GM12878 (cell line): ENCODE measurements at regions not wholly inside any gene's neighbourhood (a gene's known extent, or its start where the extent isn't known, plus 50 kb on each side); places are given as distances from the start of the nearest gene placed in this dataset.

Experiments used
- ATAC-seq: fragments of 200-7000 bp; cut with Tn5 transposase; 3 replicates; pipeline ENCODE4 v1.9.1; 2020; ENCODE audit warnings: mild to moderate bottlenecking, moderate library complexity
- BruUV-seq: library from RNA; stranded (reverse); fragments of 400-500 nt; replicated peaks from 2 replicates; lab custom pipeline; 2021; lab: Mats Ljungman, UMichigan
- CTCF ChIA-PET: fragments of 300-600 bp; sonication (Branson Sonifier 250); formaldehyde crosslinking; extraction: SDS; loops from one replicate; lab custom pipeline; 2021; ENCODE audit warnings: inconsistent platforms; lab: Yijun Ruan, JAX
- POLR2A ChIA-PET: fragments of 350-600 bp; formaldehyde crosslinking; extraction: SDS; loops from one replicate; lab custom pipeline; 2021; ENCODE audit warnings: inconsistent platforms; lab: Charles Lee
- RAD21 ChIA-PET: fragments of 300-600 bp; sonication (Branson Sonifier 250); formaldehyde crosslinking; loops from one replicate; lab custom pipeline; 2023; ENCODE audit warnings: antibody characterized with exemption; ENCODE audit not compliant: unreplicated experiment; lab: Charles Lee
- SMC1A ChIA-PET: fragments of 300-600 bp; sonication (Branson Sonifier 250); formaldehyde crosslinking; loops from one replicate; lab custom pipeline; 2023; ENCODE audit not compliant: unreplicated experiment, uncharacterized antibody; lab: Charles Lee
- DNase-seq: peaks from one replicate; pipeline ENCODE4 v3.0.0-alpha.2; 2011; ENCODE audit warnings: low read depth, low spot score
- FAIRE-seq: peaks from 3 replicates; lab custom pipeline; 2011; peaks lifted over from hg19 to GRCh38; lab: Jason Lieb, UNC
- H2AFZ ChIP-seq: 2 replicates; pipeline ENCODE4 v1.6.0; 2011; ENCODE audit warnings: low read depth, low read length, control low read depth; ENCODE audit not compliant: control insufficient read depth
- H3K27ac ChIP-seq: 2 replicates; pipeline ENCODE4 v1.5.1; 2011; ENCODE audit warnings: control low read depth; ENCODE audit not compliant: control insufficient read depth, insufficient read depth
- H3K27me3 ChIP-seq, 2 experiments: replicated peaks in 1 of 2; 2 replicates each; pipeline versions ENCODE4 v1.6.0 to v1.6.1; 2011; ENCODE audit warnings: low read length in 1 of 2; ENCODE audit not compliant: control insufficient read depth in 2 of 2, insufficient read depth in 2 of 2
- H3K36me3 ChIP-seq, 2 experiments: 2 replicates each; pipeline ENCODE4 v1.5.1; 2011; ENCODE audit warnings: low read length in 1 of 2; ENCODE audit not compliant: control insufficient read depth in 2 of 2, insufficient read depth in 2 of 2
- H3K4me1 ChIP-seq: 2 replicates; pipeline ENCODE4 v1.6.1; 2011; ENCODE audit warnings: mild to moderate bottlenecking, low read length, moderate library complexity, mixed read lengths; ENCODE audit not compliant: control insufficient read depth, insufficient read depth
- H3K4me2 ChIP-seq: 2 replicates; pipeline ENCODE4 v1.6.0; 2011; ENCODE audit warnings: control low read depth; ENCODE audit not compliant: control insufficient read depth, insufficient read depth
- H3K4me3 ChIP-seq: fragments of 200-600 bp; sonication (generic); 2 replicates; pipeline ENCODE4 v1.5.1; 2016
- H3K79me2 ChIP-seq: 2 replicates; pipeline ENCODE4 v1.6.0; 2011; ENCODE audit warnings: low read length; ENCODE audit not compliant: control insufficient read depth, insufficient read depth
- H3K9ac ChIP-seq: 2 replicates; pipeline ENCODE4 v1.8.0; 2011; ENCODE audit warnings: low read length, control low read depth, mixed read lengths; ENCODE audit not compliant: control insufficient read depth, insufficient read depth
- H3K9me3 ChIP-seq: replicated peaks from 3 replicates; pipeline ENCODE4 v1.5.1; 2011; ENCODE audit warnings: mild to moderate bottlenecking, low read length; ENCODE audit not compliant: control insufficient read depth, insufficient read depth
- H4K20me1 ChIP-seq: 2 replicates; pipeline ENCODE4 v1.6.0; 2011; ENCODE audit not compliant: control insufficient read depth, insufficient read depth
- BCL11A ChIP-seq: IDR thresholded peaks from 2 replicates; pipeline ENCODE4 v1.6.1; 2011; ENCODE audit warnings: low read depth, low read length
- CBX3 ChIP-seq: fragments of 200-600 bp; sonication (generic); IDR thresholded peaks from 2 replicates; pipeline ENCODE4 v1.6.1; 2016; ENCODE audit warnings: low read depth, borderline replicate concordance
- EED ChIP-seq: sonication (generic); IDR thresholded peaks from 2 replicates; pipeline ENCODE4 v1.6.1; 2016; ENCODE audit warnings: antibody characterized with exemption, low read depth
- EGR1 ChIP-seq, 2 experiments: IDR thresholded peaks; 1 replicate in 1 of 2; 2 replicates in 1 of 2; pipeline ENCODE4 v1.6.1; 2011 to 2012; ENCODE audit warnings: low read depth in 2 of 2, low read length in 2 of 2, borderline replicate concordance in 1 of 2, mild to moderate bottlenecking in 1 of 2, moderate library complexity in 1 of 2
- NR2C1 ChIP-seq: fragments of 450-650 bp; IDR thresholded peaks from 2 replicates; pipeline ENCODE4 v1.6.1; 2017; ENCODE audit warnings: antibody characterized with exemption, mild to moderate bottlenecking, moderate library complexity
- POLR2A ChIP-seq: IDR thresholded peaks from 2 replicates; pipeline ENCODE4 v1.6.1; 2011; ENCODE audit warnings: low read depth, mild to moderate bottlenecking, low read length
- POU2F2 ChIP-seq: IDR thresholded peaks from 3 replicates; pipeline ENCODE4 v1.6.1; 2011; ENCODE audit warnings: low read depth, mild to moderate bottlenecking, low read length, borderline replicate concordance
- RELA ChIP-seq: fragments of 450-650 bp; IDR thresholded peaks from 2 replicates; pipeline ENCODE4 v1.8.0; 2014; ENCODE audit warnings: borderline replicate concordance; ENCODE audit not compliant: partially characterized antibody
- STAT1 ChIP-seq: fragments of 450-650 bp; conservative IDR thresholded peaks from 2 replicates; pipeline ENCODE4 v1.6.1; 2014; ENCODE audit warnings: antibody characterized with exemption, mild to moderate bottlenecking
- WGBS: methylation state at CpG from one replicate; pipeline ENCODE4 v1.1.6; 2016; ENCODE audit warnings: low lambda C conversion rate; ENCODE audit not compliant: insufficient replicate concordance, insufficient coverage; ENCODE audit errors: missing lambda C conversion rate; 5-methylcytosine and 5-hydroxymethylcytosine counted together
- in situ Hi-C: fragments of 300-500 bp; cut with MboI; formaldehyde crosslinking; loops from 9 replicates; pipeline ENCODE4 v1.14.3; 2018; ENCODE audit warnings: mixed read lengths
- intact Hi-C: fragments of 100-400 bp; cut with micrococcal nuclease; formaldehyde crosslinking; loops from one replicate; pipeline ENCODE4 v1.14.2; 2022; ENCODE audit not compliant: unreplicated experiment
- TF ChIP-seq, protein P1 (sequence below): IDR thresholded peaks from 2 replicates; pipeline ENCODE4 v1.6.1; 2012; ENCODE audit warnings: low read depth, low read length, improper control_type of control experiment
- TF ChIP-seq, protein P2 (sequence below): IDR thresholded peaks from 2 replicates; pipeline ENCODE4 v1.6.1; 2012; ENCODE audit warnings: low read depth, low read length, improper control_type of control experiment

DNA sequence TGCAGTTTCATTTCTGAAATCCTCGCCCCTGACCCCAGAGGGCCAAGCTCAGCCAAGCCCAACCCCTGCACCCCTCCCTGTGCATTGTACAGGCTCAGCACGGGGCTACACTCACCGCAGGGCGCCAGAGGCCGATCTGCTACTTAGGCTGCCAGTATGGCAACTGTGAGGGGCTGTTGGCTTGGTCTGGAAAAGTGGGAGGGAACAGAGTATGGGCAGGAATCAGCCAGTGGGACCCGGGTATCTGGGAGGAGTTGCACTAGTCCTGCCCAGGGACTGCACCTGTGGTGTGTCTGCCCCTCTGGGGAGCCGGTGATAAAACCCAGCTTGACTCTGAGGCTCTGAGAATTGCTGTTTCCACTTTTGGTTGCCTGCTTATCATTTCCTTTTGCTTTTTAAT lies 167.4 kb upstream of the KIF2A start (continued):
- TF ChIP-seq, protein P1, sequence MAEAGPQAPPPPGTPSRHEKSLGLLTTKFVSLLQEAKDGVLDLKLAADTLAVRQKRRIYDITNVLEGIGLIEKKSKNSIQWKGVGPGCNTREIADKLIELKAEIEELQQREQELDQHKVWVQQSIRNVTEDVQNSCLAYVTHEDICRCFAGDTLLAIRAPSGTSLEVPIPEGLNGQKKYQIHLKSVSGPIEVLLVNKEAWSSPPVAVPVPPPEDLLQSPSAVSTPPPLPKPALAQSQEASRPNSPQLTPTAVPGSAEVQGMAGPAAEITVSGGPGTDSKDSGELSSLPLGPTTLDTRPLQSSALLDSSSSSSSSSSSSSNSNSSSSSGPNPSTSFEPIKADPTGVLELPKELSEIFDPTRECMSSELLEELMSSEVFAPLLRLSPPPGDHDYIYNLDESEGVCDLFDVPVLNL: no peak
- no peak for TF ChIP-seq BCL11A

DNA sequence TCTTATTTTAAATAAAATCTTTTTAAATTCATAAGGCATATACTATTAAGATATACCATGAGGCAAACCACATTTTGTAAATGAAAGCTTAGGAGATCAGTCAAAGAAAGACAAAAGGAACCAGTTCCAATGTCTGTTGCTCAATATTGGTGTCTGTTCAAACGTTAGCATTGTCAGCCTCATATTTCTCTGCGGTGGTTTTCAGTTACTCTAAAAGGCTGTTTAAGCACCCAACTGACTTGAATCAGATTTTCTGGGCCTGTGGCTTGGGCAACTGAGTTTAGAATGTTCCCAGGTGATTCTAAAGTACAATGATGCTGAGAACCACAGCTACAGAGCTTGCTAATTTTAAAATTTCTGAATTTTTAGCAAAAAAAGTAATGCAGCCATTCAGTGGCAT lies 166.3 kb upstream of the KIF2A start:
- no peak overlapping the region for H3K9ac ChIP-seq
- no peaks in the 10 kb centered on the region for H3K79me2 ChIP-seq
- H4K20me1 ChIP-seq: no peaks in the 10 kb centered on the region
- H3K4me3 ChIP-seq: no peak overlapping the region
- SMC1A ChIA-PET: no interaction called here
- FAIRE-seq (no peak), ATAC-seq (no peak), DNase-seq (no peak)
- no peak for TF ChIP-seq NR2C1
- no peak for TF ChIP-seq CBX3
- no peak for TF ChIP-seq STAT1
- no peak for TF ChIP-seq EED
- no peak for TF ChIP-seq POLR2A
- TF ChIP-seq, protein P2, sequence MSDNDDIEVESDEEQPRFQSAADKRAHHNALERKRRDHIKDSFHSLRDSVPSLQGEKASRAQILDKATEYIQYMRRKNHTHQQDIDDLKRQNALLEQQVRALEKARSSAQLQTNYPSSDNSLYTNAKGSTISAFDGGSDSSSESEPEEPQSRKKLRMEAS: no peak
- no peak for TF ChIP-seq RELA
- TF ChIP-seq POU2F2: no peak
- TF ChIP-seq EGR1 (IDR thresholded peaks at IDR 0.05; ENCODE audit: borderline replicate concordance in 1 of 2, low read depth in 2 of 2, low read length in 2 of 2): no peak
- no peak overlapping the region for H3K4me2 ChIP-seq
- CTCF ChIA-PET: interaction anchor here (0.7 kb wide), 2 partner anchors 8 to 371 kb away, joined by 3 read pairs; no protein-coding TSS in a partner anchor
- no peaks in the 10 kb centered on the region for H3K9me3 ChIP-seq
- in situ Hi-C loops: no loop called here
- RAD21 ChIA-PET: no interaction called here
- H3K4me1 ChIP-seq: no peaks in the 10 kb centered on the region
- H3K27ac ChIP-seq: no peak overlapping the region
- H3K36me3 ChIP-seq: no peaks in the 10 kb centered on the region
- WGBS: 2% methylated on average over 2 of the region's 2 CpGs
- H3K27me3 ChIP-seq: peaks cover 0 to 2% of the 10 kb centered on the region in 2 experiments; a peak in 1 of 4 replicates
- intact Hi-C loops: no loop called here
- POLR2A ChIA-PET: no interaction called here
- BruUV-seq: no TSS peak
- H2AFZ ChIP-seq: no peak overlapping the region
